Heart left ventricle (tissue), 16 donors: ENCODE measurements at regions not wholly inside any gene's neighbourhood (a gene's known extent, or its start where the extent isn't known, plus 50 kb on each side); places are given as distances from the start of the nearest gene placed in this dataset.

Experiments
- ATAC-seq, 4 donors: fragments of 200-7000 bp; cut with Tn5 transposase; one replicate each; pipeline ENCODE4 v1.9.1; 2020 to 2022; ENCODE audit warnings: moderate library complexity in 4 of 4, mild to moderate bottlenecking in 3 of 4, moderate number of reproducible peaks in 1 of 4
- DNase-seq, 5 donors: peaks; one replicate each; pipeline ENCODE4 v3.0.0-alpha.2; 2020
- H3K27ac ChIP-seq, 12 donors: fragments of 200-600 bp; sonication (generic) in 4 of 12; one replicate each; pipeline versions ENCODE4 v1.5.0 to v1.8.0; 2016 to 2022; ENCODE audit warnings: mild to moderate bottlenecking in 2 of 12
- H3K27me3 ChIP-seq, 9 donors: fragments of 200-600 bp; sonication (generic) in 2 of 9; one replicate each; pipeline versions ENCODE4 v1.5.1 to v1.8.0; 2016 to 2022; ENCODE audit warnings: mild to moderate bottlenecking in 3 of 9
- H3K36me3 ChIP-seq, 9 donors: fragments of 200-600 bp; sonication (generic) in 2 of 9; one replicate each; pipeline versions ENCODE4 v1.5.0 to v1.8.0; 2018 to 2022; ENCODE audit warnings: mild to moderate bottlenecking in 2 of 9
- H3K4me1 ChIP-seq, 12 donors: fragments of 200-600 bp; sonication (generic) in 4 of 12; one replicate each; pipeline versions ENCODE4 v1.5.0 to v1.8.0; 2016 to 2022; ENCODE audit warnings: mild to moderate bottlenecking in 3 of 12
- H3K4me3 ChIP-seq, 12 donors: fragments of 200-600 bp; sonication (generic) in 4 of 12; one replicate each; pipeline versions ENCODE4 v1.5.0 to v1.8.0; 2017 to 2022; ENCODE audit warnings: mild to moderate bottlenecking in 9 of 12, moderate library complexity in 4 of 12
- H3K9me3 ChIP-seq, 12 donors: fragments of 200-600 bp; sonication (generic) in 4 of 12; one replicate each; pipeline versions ENCODE4 v1.5.0 to v1.8.0; 2016 to 2022; ENCODE audit warnings: mild to moderate bottlenecking in 1 of 12
- POLR2A ChIP-seq, 2 donors: fragments of 450-650 bp; IDR thresholded peaks; one replicate each; pipeline ENCODE4 v1.6.1; 2017; ENCODE audit warnings: antibody characterized with exemption in 2 of 2, mild to moderate bottlenecking in 2 of 2, moderate library complexity in 2 of 2
- WGBS, 4 donors: extraction: QIAGEN DNeasy Blood & Tissue Kit in 2 of 4; methylation state at CpG; one replicate each; pipeline versions ENCODE4 v1.1.5 to v1.1.7; 2013 to 2018; 5-methylcytosine and 5-hydroxymethylcytosine counted together
- intact Hi-C, 10 donors: fragments of 100-400 bp; cut with DNase I; formaldehyde crosslinking; loops; one replicate each; pipeline versions ENCODE4 v1.11.1 to v1.14.2; 2022
- TF ChIP-seq, protein P1 (sequence below), 12 donors: fragments of 200-600 bp; sonication (generic) in 4 of 12; IDR thresholded peaks; one replicate each; pipeline versions ENCODE4 v1.5.0 to v1.8.0; 2018 to 2022; ENCODE audit warnings: antibody characterized with exemption in 12 of 12, mild to moderate bottlenecking in 5 of 12
- donor health status: ischemic (EF 13 %, LVEDD 7.1; RV severe dilation, severe dysfunction).
- donor health status: healthy with polysubstance abuse.
- donor health status: DM: no; HTN: yes; CAD: no.
- donor health status: DM: no; HTN: no; CAD: no.
- donor health status: ischemic (EF 25% LVEDD 6.9; RV normal size, moderate dysfunction).
- donor health status: ischemic (EF 25% LVEDD 5.7; RV mildly dilated, moderate dysfunction).
- donor health status: healthy.
- donor health status: DM: yes; HTN: yes; CAD: no.
- donor health status: ischemic (EF 35%, LVEDD 5.7; RV mildly dilated, moderate dysfunction).
- donor health status: nonischemic (EF 11% LVEDD 7.7; RV severe dilation, severe dysfunction).
- donor health status: DM: yes; HTN: yes; CAD: no.
- donor health status: PGD.
- donor health status: ischemic (EF 29% LVEDD 5.4; RV normal size, mild dysfunction).
- donor health status: nonischemic (EF 23%, LVEDD 6.1; RV moderate dilation, normal function).

DNA sequence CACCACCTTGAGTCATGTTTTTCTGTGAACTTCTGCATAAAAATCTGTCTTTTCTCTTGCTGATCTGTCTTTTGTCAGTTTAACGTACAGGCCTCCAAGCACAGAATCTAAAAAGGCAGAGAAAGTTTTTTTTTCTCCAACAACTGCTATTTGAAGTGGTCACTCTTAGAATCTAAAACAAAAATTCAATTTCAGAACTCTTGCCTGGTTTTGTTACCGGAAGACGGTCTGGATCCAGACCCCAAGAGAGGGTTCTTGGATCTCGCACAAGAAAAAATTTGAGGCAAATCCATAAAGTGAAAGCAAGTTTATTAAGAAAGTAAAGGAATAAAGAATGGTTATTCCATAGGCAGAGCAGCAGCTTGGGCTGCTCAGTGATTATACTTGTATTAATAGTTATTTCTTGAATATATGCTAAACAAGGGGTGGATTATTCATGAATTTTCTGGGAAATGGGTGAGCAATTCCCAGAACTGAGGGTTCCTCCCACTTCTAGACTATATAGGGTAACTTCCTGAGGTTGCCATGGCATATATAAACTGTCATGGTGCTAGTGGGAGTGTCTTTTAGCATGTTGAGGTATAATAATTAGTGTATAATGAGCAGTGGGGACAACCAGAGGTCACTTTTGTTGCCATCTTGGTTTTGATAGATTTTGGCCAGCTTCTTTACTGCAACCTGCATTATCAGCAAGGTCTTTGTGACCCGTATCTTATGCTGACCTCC lies 150.0 kb upstream of the PLEKHA5 start:
- Histone ChIP-seq H3K36me3 (no peaks in the 10 kb centered on the region), H3K27ac (peak overlapping the region in 5 of 12 donors; percentile 14 to 51 (median 46)), H3K4me1 (no peaks in the 10 kb centered on the region), H3K27me3 (no peaks in the 10 kb centered on the region), H3K4me3 (no peak overlapping the region), H3K9me3 (peaks cover 0 to 25% (median 8%) of the 10 kb centered on the region in 12 donors)
- TF ChIP-seq, protein P1, sequence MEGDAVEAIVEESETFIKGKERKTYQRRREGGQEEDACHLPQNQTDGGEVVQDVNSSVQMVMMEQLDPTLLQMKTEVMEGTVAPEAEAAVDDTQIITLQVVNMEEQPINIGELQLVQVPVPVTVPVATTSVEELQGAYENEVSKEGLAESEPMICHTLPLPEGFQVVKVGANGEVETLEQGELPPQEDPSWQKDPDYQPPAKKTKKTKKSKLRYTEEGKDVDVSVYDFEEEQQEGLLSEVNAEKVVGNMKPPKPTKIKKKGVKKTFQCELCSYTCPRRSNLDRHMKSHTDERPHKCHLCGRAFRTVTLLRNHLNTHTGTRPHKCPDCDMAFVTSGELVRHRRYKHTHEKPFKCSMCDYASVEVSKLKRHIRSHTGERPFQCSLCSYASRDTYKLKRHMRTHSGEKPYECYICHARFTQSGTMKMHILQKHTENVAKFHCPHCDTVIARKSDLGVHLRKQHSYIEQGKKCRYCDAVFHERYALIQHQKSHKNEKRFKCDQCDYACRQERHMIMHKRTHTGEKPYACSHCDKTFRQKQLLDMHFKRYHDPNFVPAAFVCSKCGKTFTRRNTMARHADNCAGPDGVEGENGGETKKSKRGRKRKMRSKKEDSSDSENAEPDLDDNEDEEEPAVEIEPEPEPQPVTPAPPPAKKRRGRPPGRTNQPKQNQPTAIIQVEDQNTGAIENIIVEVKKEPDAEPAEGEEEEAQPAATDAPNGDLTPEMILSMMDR (IDR thresholded peaks at IDR 0.05): no peak
- TF ChIP-seq POLR2A (IDR thresholded peaks at IDR 0.05): no peak
- intact Hi-C loops: no loop called here
- DNase-seq (no peak), ATAC-seq (no peak)
- WGBS, 4 donors: 63 to 77% (median 75%) methylated on average over 5 of the region's 5 CpGs

DNA sequence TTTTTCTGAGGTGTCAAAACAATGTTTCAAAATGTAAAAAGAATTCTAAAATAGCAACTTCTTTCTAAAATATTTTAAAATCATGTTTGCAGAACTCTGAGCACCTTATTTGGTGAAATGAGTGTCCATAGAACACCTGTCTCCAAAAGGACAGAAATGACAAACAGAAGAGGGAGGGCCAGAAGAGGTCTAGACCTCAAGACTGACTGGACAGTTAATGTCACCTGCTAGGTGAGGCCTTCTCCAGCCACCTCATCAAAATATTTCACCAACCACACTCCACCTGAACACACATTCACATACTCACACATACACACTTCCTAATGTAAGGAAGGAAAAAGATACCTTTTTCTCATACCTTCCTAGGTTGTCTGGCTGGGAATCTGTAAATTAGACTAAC lies 147.8 kb upstream of the PLEKHA5 start:
- no peak for TF ChIP-seq POLR2A (IDR thresholded peaks at IDR 0.05)
- TF ChIP-seq, protein P1 (IDR thresholded peaks at IDR 0.05): no peak
- intact Hi-C loops: no loop called here
- no peak for ATAC-seq

DNA sequence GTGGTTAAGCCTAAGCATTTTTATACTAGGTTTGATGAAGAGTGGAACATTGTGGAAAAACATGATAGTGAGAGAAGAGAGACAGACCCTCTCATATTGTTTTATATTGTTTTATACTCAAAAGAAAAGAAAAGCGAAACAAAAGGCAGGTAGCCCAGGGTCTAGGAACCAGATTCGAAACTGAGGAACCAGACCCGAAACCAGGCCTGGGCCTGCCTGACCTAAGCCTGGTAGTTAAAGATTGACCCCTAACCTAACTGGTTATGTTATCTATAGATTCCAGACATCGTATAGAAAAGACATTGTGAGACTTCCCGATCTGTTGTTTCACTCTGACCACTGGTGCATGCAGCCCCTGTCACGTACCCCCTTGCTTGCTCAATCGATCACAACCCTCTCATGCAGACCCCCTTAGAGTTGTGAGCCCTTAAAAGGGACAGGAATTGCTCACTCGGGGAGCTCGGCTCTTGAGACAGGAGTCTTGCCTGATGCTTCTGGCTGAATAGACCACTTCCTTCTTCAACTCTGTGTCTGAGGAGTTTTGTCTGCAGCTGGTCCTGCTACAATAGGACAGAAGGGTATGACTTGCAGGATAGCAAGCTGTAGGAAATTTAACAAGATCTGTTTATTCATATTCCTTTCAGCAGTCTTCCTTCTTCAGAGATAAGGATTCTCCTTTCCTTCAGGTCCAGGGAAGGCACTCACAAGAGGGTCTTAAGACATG lies 147.1 kb upstream of the PLEKHA5 start:
- no peak overlapping the region for H3K4me3 ChIP-seq
- TF ChIP-seq POLR2A (IDR thresholded peaks at IDR 0.05): no peak
- TF ChIP-seq, protein P1 (IDR thresholded peaks at IDR 0.05): no peak
- ATAC-seq (no peak), DNase-seq (no peak)
- no peaks in the 10 kb centered on the region for H3K4me1 ChIP-seq
- H3K27me3 ChIP-seq: no peaks in the 10 kb centered on the region
- H3K27ac ChIP-seq: no peak overlapping the region
- WGBS, 4 donors: 85 to 92% (median 88%) methylated on average over 9 of the region's 9 CpGs
- peaks cover 0 to 9% (median under 1%) of the 10 kb centered on the region in 12 donors for H3K9me3 ChIP-seq
- intact Hi-C loops: no loop called here
- no peaks in the 10 kb centered on the region for H3K36me3 ChIP-seq

More for the DNA sequence above, 147.8 kb upstream of the PLEKHA5 start:
- no peak overlapping the region for H3K4me3 ChIP-seq
- no peak for DNase-seq
- H3K36me3 ChIP-seq: no peaks in the 10 kb centered on the region
- no peak overlapping the region for H3K27ac ChIP-seq
- H3K4me1 ChIP-seq: no peaks in the 10 kb centered on the region
- no peaks in the 10 kb centered on the region for H3K27me3 ChIP-seq
- peaks cover 0 to 12% (median 2%) of the 10 kb centered on the region in 12 donors for H3K9me3 ChIP-seq

DNA sequence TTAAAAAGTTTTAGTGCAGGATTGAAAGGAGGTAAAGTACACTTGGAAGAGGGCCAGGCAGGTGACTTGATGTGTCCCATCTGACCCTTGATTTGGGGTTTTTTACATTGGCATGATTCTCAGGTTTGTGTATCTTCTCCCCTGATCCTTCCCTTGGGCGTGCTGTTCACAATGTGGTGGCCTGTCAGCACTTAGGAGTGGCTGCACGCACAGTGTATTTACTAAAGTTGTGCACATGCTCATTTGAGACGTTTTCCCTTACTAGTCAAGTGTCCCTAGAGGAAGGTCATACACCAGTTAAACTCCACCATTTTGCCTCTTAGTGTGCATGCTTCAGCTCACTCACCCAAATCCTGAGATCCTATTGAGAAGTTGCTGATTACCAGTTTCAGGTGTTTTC lies 145.7 kb upstream of the PLEKHA5 start:
- intact Hi-C loops: no loop called here
- Histone ChIP-seq H3K27ac (no peak overlapping the region), H3K9me3 (peaks cover 0 to 8% (median 0%) of the 10 kb centered on the region in 12 donors), H3K4me3 (no peak overlapping the region), H3K27me3 (no peaks in the 10 kb centered on the region), H3K36me3 (no peaks in the 10 kb centered on the region), H3K4me1 (no peaks in the 10 kb centered on the region)
- 85 to 91% (median 88%) methylated on average over 3 of the region's 3 CpGs for WGBS, 4 donors
- DNase-seq: no peak
- TF ChIP-seq, protein P1 (IDR thresholded peaks at IDR 0.05): no peak
- no peak for TF ChIP-seq POLR2A (IDR thresholded peaks at IDR 0.05)
- no peak for ATAC-seq
